GM12892 (cell line): ENCODE measurements at regions not wholly inside any gene's neighbourhood (a gene's known extent, or its start where the extent isn't known, plus 50 kb on each side); places are given as distances from the start of the nearest gene placed in this dataset.
"Not testable (repeated sequence)": the region's sequence is repeated elsewhere in the genome, so short reads cannot be mapped to it uniquely, and the experiment has no call there.

Source experiments
- DNase-seq: peaks from one replicate; pipeline ENCODE4 v3.0.0; 2011; ENCODE audit not compliant: insufficient read length
- FAIRE-seq: peaks from 2 replicates; lab custom pipeline; 2011; peaks lifted over from hg19 to GRCh38; lab: Jason Lieb, UNC
- POLR2A ChIP-seq: IDR thresholded peaks from 2 replicates; pipeline ENCODE4 v1.6.1; 2011; ENCODE audit warnings: low read depth, low read length, control low read depth
- POLR2AphosphoS5 ChIP-seq: IDR thresholded peaks from 2 replicates; pipeline ENCODE4 v1.6.1; 2011; ENCODE audit warnings: low read depth, low read length, control low read depth
- TAF1 ChIP-seq: IDR thresholded peaks from 2 replicates; pipeline ENCODE4 v1.6.1; 2011; ENCODE audit warnings: low read depth, mild to moderate bottlenecking, control low read depth, low read length, borderline replicate concordance

- DNase-seq = no peak
- no peak for FAIRE-seq
- TF ChIP-seq POLR2AphosphoS5 (no peak), TAF1 (no peak), POLR2A (no peak)
These were observed 211.4 kb downstream of the AASDHPPT start for GRCh38 chr11:106288822-106289387.

GRCh38 chr11:106292526-106292925 lies 215.1 kb downstream of the AASDHPPT start:
- FAIRE-seq = no peak
- no peak for TF ChIP-seq TAF1
- TF ChIP-seq POLR2AphosphoS5 = no peak
- no peak for DNase-seq

DNA sequence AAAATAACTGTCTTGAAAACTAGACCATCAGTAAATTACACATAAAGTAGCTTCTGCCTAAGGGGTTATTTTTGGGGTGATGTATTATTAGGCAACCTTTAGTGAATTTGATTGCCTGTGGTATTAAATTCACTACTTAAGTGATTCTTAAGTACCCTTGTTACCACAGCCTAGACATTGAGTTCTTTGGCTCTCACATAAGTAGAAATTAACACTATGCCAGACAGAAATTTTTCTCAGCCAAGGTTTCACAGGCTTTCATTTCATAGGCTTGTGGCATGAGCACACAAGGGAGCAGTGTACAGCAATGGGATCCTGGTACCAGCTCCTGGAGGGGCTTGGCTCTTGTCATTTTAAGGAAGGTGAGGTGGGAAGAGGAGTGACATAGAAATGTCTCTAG lies 218.5 kb downstream of the AASDHPPT start:
- FAIRE-seq (no peak), DNase-seq (no peak)
- TF ChIP-seq POLR2AphosphoS5 (no peak), POLR2A (no peak), TAF1 (no peak)

DNA sequence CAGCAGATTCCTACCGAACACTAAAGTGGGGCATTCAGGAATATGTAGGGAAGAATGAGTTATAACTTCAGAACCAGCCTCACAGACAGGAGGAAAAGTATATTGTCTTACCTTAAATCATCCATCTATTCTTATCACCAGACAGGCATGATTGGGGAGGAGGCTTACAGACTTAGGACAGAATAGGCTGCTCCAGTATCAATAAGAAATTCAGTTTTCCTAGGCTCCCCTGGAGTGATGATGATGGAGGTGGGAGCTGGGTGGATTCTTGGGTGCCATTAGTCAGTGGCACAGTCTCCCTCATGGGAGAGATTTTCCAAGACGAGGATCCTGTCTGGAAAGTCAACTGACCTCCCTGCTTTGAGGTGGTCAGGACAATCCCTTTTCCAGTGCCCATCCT lies 225.0 kb downstream of the AASDHPPT start:
- TF ChIP-seq POLR2A (no peak), POLR2AphosphoS5 (no peak), TAF1 (no peak)
- DNase-seq (no peak), FAIRE-seq (no peak)

GRCh38 chr11:106304274-106304673 lies 226.8 kb downstream of the AASDHPPT start:
- DNase-seq (no peak), FAIRE-seq (no peak)
- TF ChIP-seq TAF1 (no peak), POLR2AphosphoS5 (no peak), POLR2A (no peak)

DNA sequence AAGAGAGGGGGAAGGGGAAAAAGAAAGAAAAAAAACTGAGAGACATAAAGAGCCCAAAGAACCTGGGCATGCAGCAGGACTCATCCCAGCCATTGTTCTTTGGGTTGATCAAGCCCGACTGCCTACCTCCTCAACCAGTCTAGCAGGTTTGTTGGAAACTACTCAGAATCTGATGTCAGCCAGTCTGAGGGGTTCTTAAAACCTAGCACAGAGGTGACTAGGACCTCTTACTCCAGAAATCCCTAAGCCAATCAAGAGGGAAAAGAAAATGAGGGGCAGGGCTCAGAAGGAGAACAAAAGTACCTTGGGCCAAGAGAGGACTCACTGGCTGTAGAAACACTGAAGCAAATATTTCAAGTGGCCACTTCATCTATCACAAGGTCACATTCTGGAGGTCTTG lies 228.0 kb downstream of the AASDHPPT start:
- no peak for FAIRE-seq
- no peak for DNase-seq
- TF ChIP-seq POLR2A = no peak
- TF ChIP-seq POLR2AphosphoS5 = no peak
- TF ChIP-seq TAF1 = no peak

DNA sequence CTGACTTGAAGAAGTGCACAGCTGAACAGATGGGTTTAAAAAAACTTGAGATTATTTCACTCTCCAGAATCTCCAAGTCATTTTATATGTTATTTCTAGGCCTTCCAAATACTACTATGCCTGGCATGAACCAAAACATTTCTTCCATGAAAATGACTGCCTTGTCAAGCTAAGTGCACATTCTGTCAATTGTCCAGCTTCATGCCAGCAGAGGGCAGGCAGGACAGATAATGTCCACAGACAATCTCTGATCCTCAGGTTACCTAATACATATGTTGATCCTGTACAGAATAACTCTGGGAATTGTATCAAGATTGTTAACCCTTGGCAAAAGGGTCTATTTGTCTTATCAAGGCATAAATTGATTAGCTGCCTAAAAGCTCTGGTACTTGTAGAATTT lies 229.5 kb downstream of the AASDHPPT start:
- FAIRE-seq (peak; percentile 42), DNase-seq (no peak)
- no peak for TF ChIP-seq TAF1
- no peak for TF ChIP-seq POLR2A
- no peak for TF ChIP-seq POLR2AphosphoS5

GRCh38 chr11:106309070-106309684 lies 231.7 kb downstream of the AASDHPPT start:
- DNase-seq (no peak), FAIRE-seq (no peak)
- TF ChIP-seq TAF1 (no peak), POLR2A (no peak), POLR2AphosphoS5 (no peak)

- TF ChIP-seq POLR2AphosphoS5 (no peak), TAF1 (no peak), POLR2A (no peak)
- no peak for FAIRE-seq
- DNase-seq = no peak
These were observed 234.2 kb downstream of the AASDHPPT start for GRCh38 chr11:106311531-106312230.

GRCh38 chr11:106317208-106317773 lies 239.8 kb downstream of the AASDHPPT start:
- DNase-seq, FAIRE-seq: not testable (repeated sequence)

DNA sequence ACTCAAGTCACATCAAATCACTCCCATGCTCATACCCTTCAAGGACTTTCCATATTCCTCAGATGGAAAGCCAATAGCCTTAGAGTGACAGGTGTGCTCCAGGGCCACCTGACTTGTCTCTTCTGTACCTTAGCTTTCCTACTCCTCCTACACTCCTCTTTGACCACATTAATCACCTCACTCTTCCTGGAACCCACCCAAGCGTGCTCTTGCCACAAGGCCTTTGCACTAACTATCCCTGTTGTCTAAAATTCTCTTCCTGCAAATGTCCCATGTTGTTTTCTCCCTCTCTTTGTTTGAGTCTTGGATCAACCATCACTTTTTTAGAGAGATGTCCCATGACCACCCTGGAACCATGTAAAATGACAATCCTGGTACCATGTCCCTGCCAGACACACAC lies 244.1 kb downstream of the AASDHPPT start:
- TF ChIP-seq TAF1 = no peak
- no peak for TF ChIP-seq POLR2A
- TF ChIP-seq POLR2AphosphoS5 = no peak
- DNase-seq (no peak), FAIRE-seq (no peak)

- TF ChIP-seq POLR2A (no peak), POLR2AphosphoS5 (no peak), TAF1 (no peak)
- FAIRE-seq (no peak), DNase-seq (no peak)
These were observed 244.6 kb downstream of the AASDHPPT start for GRCh38 chr11:106322106-106322505.

DNA sequence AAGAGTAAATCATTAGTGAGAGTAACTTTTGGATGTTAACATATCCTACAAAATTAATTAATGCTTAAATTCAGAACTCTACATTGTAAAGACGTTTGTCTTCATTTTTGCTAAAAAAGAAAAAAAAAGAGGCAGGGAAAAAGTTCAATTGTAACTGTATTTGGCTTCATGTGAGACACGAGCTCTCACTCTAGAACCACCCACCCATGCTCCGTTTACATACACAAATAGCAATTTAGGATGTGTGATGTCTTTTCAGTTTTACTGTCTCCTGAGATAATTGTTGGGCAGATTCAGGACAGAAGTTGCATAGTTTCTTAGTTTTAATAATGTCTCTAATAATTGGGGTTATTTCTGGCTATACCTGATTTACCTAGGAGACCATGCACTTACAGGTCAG lies 248.6 kb downstream of the AASDHPPT start:
- no peak for TF ChIP-seq POLR2A
- no peak for TF ChIP-seq POLR2AphosphoS5
- TF ChIP-seq TAF1 = no peak
- FAIRE-seq = no peak
- DNase-seq = no peak
